BLaER1 (cell line): ENCODE measurements at regions not wholly inside any gene's neighbourhood (a gene's known extent, or its start where the extent isn't known, plus 50 kb on each side); places are given as distances from the start of the nearest gene placed in this dataset.

ENCODE experiments used
- H3K27ac ChIP-seq: shearing (Covaris generic); formaldehyde crosslinking; 2 replicates; pipeline ENCODE4 v1.8.1; 2022
- H3K27me3 ChIP-seq: shearing (Covaris generic); formaldehyde crosslinking; 2 replicates; pipeline ENCODE4 v1.8.1; 2022
- H3K36me3 ChIP-seq: shearing (Covaris generic); formaldehyde crosslinking; 2 replicates; pipeline ENCODE4 v1.8.1; 2022
- H3K4me1 ChIP-seq: shearing (Covaris generic); formaldehyde crosslinking; 2 replicates; pipeline ENCODE4 v1.8.1; 2022
- H3K4me2 ChIP-seq: shearing (Covaris generic); formaldehyde crosslinking; 2 replicates; pipeline ENCODE4 v1.8.1; 2022
- H3K4me3 ChIP-seq: shearing (Covaris generic); formaldehyde crosslinking; 2 replicates; pipeline ENCODE4 v1.8.1; 2022
- H3K9ac ChIP-seq: shearing (Covaris generic); formaldehyde crosslinking; 2 replicates; pipeline ENCODE4 v1.8.1; 2022
- H3K9me3 ChIP-seq: shearing (Covaris generic); formaldehyde crosslinking; 2 replicates; pipeline ENCODE4 v1.8.1; 2022
- H4K20me1 ChIP-seq: shearing (Covaris generic); formaldehyde crosslinking; 2 replicates; pipeline ENCODE4 v1.8.1; 2022
- Cebpa-rat ChIP-seq: shearing (Covaris generic); IDR thresholded peaks from 2 replicates; pipeline ENCODE4 v1.8.1; 2022

DNA sequence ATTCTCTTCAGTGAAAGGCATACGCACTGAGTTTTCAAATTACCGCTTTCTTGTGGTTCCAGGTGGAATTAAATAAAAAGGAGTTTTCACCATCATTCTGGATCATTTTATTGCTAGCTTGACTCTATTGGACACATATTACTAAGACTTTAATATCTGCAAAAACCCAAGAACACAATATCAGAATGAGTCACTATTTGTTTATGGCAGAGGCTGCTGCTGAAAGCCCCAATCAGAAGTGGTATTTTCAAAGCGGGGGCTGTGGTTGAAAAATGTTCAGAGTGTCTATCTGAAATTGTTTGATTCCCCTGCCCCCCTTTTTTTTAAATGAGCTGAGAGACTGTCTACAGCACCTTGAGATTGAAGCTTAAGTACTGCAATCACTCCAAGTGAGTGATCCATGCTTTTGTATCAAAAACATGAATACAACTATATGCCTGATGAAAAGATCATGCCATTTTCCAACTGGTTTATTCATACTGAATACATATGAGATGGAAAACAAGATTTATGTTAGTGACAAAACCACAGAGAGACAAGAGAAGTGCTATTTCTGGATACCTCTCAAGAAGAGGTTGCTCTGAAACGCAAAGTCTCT lies 376.4 kb downstream of the HTR7 start:
- no peaks in the 10 kb centered on the region; the same call in 1 of the 2 replicates for H3K9me3 ChIP-seq
- H4K20me1 ChIP-seq = no peaks in the 10 kb centered on the region
- peak overlapping the region; percentile 72 for H3K4me2 ChIP-seq
- no peaks in the 10 kb centered on the region for H3K36me3 ChIP-seq
- no peak for TF ChIP-seq Cebpa-rat
- H3K4me1 ChIP-seq = peaks cover 52% of the 10 kb centered on the region
- no peaks in the 10 kb centered on the region for H3K27me3 ChIP-seq
- 0 out of 2 replicates have a peak overlapping the region, but pooled peaks have one; percentile 1 for H3K9ac ChIP-seq
- peak overlapping the region; percentile 47; the same call in 1 of the 2 replicates for H3K27ac ChIP-seq
- no peak overlapping the region for H3K4me3 ChIP-seq

DNA sequence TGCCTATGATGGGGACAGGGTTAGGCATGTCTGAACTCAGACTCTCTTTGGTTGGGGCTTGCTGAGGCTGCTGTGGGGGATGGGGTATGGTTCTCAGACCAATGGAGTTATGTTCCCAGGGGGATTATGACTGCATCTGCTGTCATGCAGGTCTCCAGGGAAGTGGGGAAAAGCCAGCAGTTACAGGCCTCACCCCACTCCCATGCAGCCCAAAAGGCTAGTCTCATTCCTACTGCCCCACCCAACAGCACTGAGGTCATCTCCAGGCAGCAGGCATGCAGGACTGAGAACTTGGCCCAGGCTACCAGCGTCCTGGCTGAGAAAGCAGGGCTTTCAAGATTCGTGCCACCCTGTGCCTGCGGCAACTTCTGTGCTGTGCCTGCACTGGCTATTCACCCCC lies 373.3 kb downstream of the HTR7 start:
- no peak for TF ChIP-seq Cebpa-rat
- Histone ChIP-seq H3K4me2 (peak overlapping the region; percentile 74), H3K9me3 (peaks cover 3% of the 10 kb centered on the region), H3K9ac (peak overlapping the region; percentile 7), H3K27me3 (no peaks in the 10 kb centered on the region), H4K20me1 (no peaks in the 10 kb centered on the region), H3K4me1 (peaks cover 52% of the 10 kb centered on the region), H3K27ac (no peak overlapping the region), H3K4me3 (peak overlapping the region; percentile 20), H3K36me3 (no peaks in the 10 kb centered on the region)

DNA sequence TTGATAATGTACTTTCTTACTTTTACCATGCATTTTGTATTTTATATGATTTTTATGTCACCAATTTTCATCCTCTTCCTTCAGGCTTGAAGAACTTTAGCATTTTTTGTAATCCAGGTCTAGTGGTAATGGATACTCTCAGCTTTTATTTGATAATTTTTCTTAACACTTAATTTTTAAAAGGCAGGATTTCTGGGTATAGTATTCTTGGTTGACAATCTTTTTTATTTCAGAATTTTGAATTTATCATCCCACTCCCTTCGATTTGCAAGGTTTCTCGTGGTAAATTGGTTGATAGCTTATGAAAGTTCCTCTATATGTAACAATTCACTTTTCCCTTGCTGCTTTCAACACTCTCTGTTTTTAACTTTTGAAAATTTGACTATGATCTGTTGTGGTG lies 363.7 kb downstream of the HTR7 start:
- Histone ChIP-seq H3K27me3 (no peaks in the 10 kb centered on the region), H3K9ac (no peak overlapping the region), H4K20me1 (no peaks in the 10 kb centered on the region), H3K36me3 (peaks cover 23% of the 10 kb centered on the region; the same call in 1 of the 2 replicates), H3K27ac (no peak overlapping the region), H3K4me1 (peaks cover 10% of the 10 kb centered on the region), H3K9me3 (peaks cover 73% of the 10 kb centered on the region), H3K4me3 (no peak overlapping the region), H3K4me2 (no peak overlapping the region)
- no peak for TF ChIP-seq Cebpa-rat

DNA sequence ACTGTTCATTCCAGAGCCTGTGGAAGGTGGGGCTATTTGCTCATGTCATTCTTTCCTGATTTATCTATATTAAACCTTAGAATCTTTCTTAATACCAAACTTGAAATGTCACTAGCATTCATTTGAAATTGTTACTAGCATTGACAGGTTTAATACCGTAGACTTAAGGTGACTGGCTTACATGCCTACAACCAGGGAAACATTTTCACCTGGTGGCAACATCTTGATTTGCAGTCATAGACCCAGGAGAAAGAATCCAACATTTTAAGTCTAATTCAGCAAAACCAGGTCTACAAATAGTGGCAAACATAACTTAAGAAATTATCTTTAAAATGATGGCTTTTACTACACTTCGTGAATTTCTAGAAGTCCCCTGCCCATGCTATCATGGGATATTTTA lies 353.7 kb downstream of the HTR7 start:
- H3K4me2 ChIP-seq = no peak overlapping the region
- H3K9ac ChIP-seq = no peak overlapping the region
- H3K4me3 ChIP-seq = no peak overlapping the region
- peaks cover 18% of the 10 kb centered on the region for H3K9me3 ChIP-seq
- no peak for TF ChIP-seq Cebpa-rat
- no peaks in the 10 kb centered on the region for H3K27me3 ChIP-seq
- H3K27ac ChIP-seq = no peak overlapping the region
- H3K4me1 ChIP-seq = peaks cover 5% of the 10 kb centered on the region; the same call in 1 of the 2 replicates
- H4K20me1 ChIP-seq = no peaks in the 10 kb centered on the region
- peaks cover 17% of the 10 kb centered on the region for H3K36me3 ChIP-seq

DNA sequence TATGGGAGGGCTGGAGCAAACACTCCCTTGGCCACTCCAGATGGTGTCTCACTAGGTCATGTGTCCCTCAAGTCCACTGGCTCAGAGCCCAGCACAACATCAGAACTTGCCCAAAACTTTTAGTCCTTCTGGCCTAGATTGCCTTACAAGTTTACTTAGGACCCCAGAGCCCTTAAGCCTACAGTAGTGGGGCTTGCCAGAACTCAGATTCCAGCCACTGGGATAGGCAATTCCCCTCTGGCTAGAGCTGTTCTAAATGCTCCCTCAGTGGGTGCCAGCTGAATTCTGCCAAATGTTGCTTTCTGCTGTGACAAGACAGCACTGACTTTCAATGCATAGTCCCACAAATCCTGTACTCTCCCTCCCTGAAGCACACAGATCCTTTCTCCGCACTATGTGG lies 331.1 kb downstream of the HTR7 start:
- no peaks in the 10 kb centered on the region for H3K9me3 ChIP-seq
- no peaks in the 10 kb centered on the region for H3K27me3 ChIP-seq
- no peak overlapping the region for H3K4me2 ChIP-seq
- no peak overlapping the region for H3K4me3 ChIP-seq
- no peak for TF ChIP-seq Cebpa-rat
- H3K9ac ChIP-seq = no peak overlapping the region
- no peaks in the 10 kb centered on the region for H4K20me1 ChIP-seq
- no peak overlapping the region for H3K27ac ChIP-seq
- H3K36me3 ChIP-seq = peaks cover 12% of the 10 kb centered on the region; the same call in 1 of the 2 replicates
- no peaks in the 10 kb centered on the region for H3K4me1 ChIP-seq

DNA sequence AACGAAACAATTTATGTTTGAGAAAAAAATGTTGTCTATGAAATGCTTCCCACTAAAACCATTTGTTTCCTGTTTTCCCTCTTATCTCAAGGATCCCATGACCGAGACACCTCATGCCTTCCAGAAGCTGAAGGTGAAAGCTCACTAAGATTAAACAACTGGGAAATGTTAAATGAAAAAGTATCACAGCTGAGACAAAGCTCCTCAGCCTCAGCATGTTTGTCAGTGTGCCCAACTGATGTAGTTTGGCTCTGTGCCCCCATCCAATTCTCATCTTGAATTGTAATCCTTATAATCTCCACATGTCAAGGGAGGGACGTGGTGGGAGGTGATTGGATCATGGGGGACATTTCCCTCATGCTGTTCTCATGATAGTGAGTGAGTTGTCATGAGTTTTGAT lies 327.3 kb downstream of the HTR7 start:
- TF ChIP-seq Cebpa-rat = no peak

DNA sequence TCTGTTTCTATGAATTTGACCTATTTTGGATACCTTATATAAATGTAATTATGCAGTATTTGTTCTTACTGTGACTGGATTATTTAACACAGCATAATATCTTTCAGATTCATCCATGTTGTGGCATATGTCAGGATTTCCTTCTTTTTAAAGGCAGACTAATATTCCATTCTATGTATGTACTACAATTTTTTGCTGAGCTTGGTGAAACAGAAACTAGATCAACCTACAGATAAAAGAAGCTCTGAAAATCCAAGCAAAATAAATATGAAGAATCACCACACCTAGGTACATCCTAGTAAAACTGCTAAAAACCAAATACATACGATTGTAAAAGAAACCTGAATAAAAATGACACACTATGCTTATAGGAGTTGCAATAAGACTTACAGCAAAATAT lies 300.5 kb downstream of the HTR7 start:
- Histone ChIP-seq H3K9me3 (no peaks in the 10 kb centered on the region), H3K27ac (no peak overlapping the region), H3K27me3 (no peaks in the 10 kb centered on the region), H3K36me3 (no peaks in the 10 kb centered on the region), H3K9ac (no peak overlapping the region), H3K4me1 (no peaks in the 10 kb centered on the region), H4K20me1 (no peaks in the 10 kb centered on the region), H3K4me3 (no peak overlapping the region), H3K4me2 (no peak overlapping the region)
- no peak for TF ChIP-seq Cebpa-rat

More for the DNA sequence above, 327.3 kb downstream of the HTR7 start:
- Histone ChIP-seq H3K9ac (no peak overlapping the region), H3K4me1 (no peaks in the 10 kb centered on the region), H3K4me3 (no peak overlapping the region), H4K20me1 (no peaks in the 10 kb centered on the region), H3K4me2 (no peak overlapping the region), H3K27ac (no peak overlapping the region), H3K36me3 (peaks cover 9% of the 10 kb centered on the region; the same call in 1 of the 2 replicates), H3K27me3 (no peaks in the 10 kb centered on the region), H3K9me3 (no peaks in the 10 kb centered on the region)

DNA sequence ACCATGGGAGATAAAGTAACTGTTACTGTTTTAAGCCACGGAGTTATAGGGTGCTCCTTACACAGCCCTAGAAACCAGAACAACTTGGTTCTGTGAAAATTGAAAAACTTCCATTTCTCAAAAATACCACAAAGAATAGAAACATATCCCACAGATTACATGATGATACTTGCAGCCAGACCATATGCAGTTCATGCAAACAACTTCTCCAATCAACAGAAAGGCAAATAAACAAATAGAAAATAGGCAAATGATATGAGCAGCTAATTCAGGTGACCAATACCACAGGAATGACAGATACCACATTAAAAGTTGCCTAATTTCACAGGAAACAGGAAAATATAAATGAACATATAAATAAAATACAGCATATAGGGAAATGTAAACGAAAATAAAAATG lies 297.5 kb downstream of the HTR7 start:
- H3K4me3 ChIP-seq = no peak overlapping the region
- no peak for TF ChIP-seq Cebpa-rat
- no peak overlapping the region for H3K27ac ChIP-seq
- H3K9me3 ChIP-seq = no peaks in the 10 kb centered on the region
- no peaks in the 10 kb centered on the region for H3K27me3 ChIP-seq
- H3K4me2 ChIP-seq = no peak overlapping the region
- H3K36me3 ChIP-seq = no peaks in the 10 kb centered on the region
- H4K20me1 ChIP-seq = no peaks in the 10 kb centered on the region
- no peak overlapping the region for H3K9ac ChIP-seq
- H3K4me1 ChIP-seq = no peaks in the 10 kb centered on the region

DNA sequence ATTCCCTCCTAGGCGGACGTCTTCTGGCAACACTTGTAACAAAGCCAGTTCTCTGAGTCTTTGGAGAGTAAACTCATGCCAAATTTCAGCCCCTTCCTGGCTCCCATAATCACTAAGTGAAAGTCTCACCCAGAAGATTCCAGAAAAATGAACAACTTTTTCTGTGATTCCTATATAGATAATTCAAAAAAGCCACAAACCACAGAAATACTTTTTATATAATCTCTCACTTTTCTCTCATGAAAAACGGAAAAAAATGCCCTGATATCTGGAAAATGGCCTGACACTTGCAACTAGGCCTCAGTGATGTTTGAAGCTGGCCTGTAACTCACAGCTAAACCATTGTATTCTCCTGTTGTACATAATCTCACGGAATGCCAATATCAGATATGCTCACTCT lies 296.2 kb downstream of the HTR7 start:
- Histone ChIP-seq H3K4me1 (no peaks in the 10 kb centered on the region), H3K27ac (no peak overlapping the region), H3K9ac (no peak overlapping the region), H3K36me3 (no peaks in the 10 kb centered on the region), H3K4me3 (no peak overlapping the region), H4K20me1 (no peaks in the 10 kb centered on the region), H3K4me2 (no peak overlapping the region), H3K27me3 (no peaks in the 10 kb centered on the region), H3K9me3 (no peaks in the 10 kb centered on the region)
- TF ChIP-seq Cebpa-rat = no peak

DNA sequence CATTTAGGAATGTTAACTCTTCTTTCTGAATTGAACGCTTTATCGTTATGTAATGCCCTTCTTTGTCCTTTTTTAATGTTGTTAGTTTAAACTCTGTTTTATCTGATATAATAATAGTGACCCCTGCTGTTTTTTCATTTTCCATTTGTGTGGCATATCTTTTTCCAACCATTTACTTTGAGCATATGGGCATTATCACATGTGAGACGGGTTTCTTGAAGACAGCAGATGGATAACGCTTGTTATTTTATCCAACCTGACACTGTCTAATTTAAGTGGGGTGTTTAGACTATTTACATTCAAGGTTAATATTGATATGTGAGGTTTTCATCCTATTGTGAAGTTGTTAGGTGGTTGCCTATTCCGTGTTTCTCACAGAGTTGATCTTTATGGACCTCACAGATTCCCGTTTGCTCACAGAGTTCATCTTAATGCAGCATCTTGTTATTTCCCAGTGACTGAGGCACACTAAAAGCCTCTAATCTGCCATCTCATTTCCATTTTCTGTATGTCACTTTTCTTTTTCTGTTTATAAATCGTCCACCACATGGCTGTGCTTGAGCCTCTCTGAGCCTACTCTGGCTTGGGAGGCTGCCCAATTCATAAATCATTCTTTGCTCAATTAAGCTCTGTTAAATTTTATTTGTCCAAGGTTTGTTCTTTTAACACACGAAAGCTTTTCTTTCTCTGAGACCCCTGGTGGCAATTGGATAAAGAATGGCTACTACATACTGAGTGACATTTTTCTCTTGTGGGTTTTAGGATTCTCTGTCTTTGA lies 286.2 kb downstream of the HTR7 start:
- Histone ChIP-seq H3K9me3 (no peaks in the 10 kb centered on the region; the same call in 1 of the 2 replicates), H4K20me1 (no peaks in the 10 kb centered on the region), H3K9ac (no peak overlapping the region), H3K4me2 (no peak overlapping the region), H3K4me3 (no peak overlapping the region), H3K36me3 (no peaks in the 10 kb centered on the region), H3K27ac (no peak overlapping the region), H3K27me3 (no peaks in the 10 kb centered on the region), H3K4me1 (no peaks in the 10 kb centered on the region)
- TF ChIP-seq Cebpa-rat = no peak
